Nephron progenitor cell (in vitro differentiated cells): ENCODE measurements at regions not wholly inside any gene's neighbourhood (a gene's known extent, or its start where the extent isn't known, plus 50 kb on each side); places are given as distances from the start of the nearest gene placed in this dataset.

ENCODE experiments used
- DNase-seq: peaks from one replicate; pipeline ENCODE4 v3.0.0; 2021
- H3K27ac Mint-ChIP-seq: 2 replicates; pipeline ENCODE4 v1.8.0; 2021; ENCODE audit warnings: mild to moderate bottlenecking, moderate library complexity, mixed read lengths
- H3K27me3 Mint-ChIP-seq: 2 replicates; pipeline ENCODE4 v1.8.0; 2021; ENCODE audit warnings: mild to moderate bottlenecking, low read depth, mixed read lengths; ENCODE audit not compliant: poor library complexity
- H3K36me3 Mint-ChIP-seq: 2 replicates; pipeline ENCODE4 v1.8.0; 2021; ENCODE audit warnings: low read depth, mixed read lengths
- H3K4me1 Mint-ChIP-seq: 2 replicates; pipeline ENCODE4 v1.8.0; 2021; ENCODE audit warnings: mixed read lengths
- H3K4me3 Mint-ChIP-seq: 2 replicates; pipeline ENCODE4 v1.8.0; 2021; ENCODE audit warnings: mild to moderate bottlenecking, moderate library complexity, mixed read lengths
- H3K9me3 Mint-ChIP-seq: 2 replicates; pipeline ENCODE4 v1.8.0; 2021; ENCODE audit warnings: mild to moderate bottlenecking, moderate library complexity, mixed read lengths
- TF ChIP-seq, protein P1 (sequence below): fragments of 200-600 bp; sonication (generic); IDR thresholded peaks from 2 replicates; pipeline ENCODE4 v1.5.0; 2021; ENCODE audit warnings: antibody characterized with exemption

GRCh38 chr22:49056301-49056700 is 771.4 kb downstream of the BRD1 start:
- TF ChIP-seq, protein P1, sequence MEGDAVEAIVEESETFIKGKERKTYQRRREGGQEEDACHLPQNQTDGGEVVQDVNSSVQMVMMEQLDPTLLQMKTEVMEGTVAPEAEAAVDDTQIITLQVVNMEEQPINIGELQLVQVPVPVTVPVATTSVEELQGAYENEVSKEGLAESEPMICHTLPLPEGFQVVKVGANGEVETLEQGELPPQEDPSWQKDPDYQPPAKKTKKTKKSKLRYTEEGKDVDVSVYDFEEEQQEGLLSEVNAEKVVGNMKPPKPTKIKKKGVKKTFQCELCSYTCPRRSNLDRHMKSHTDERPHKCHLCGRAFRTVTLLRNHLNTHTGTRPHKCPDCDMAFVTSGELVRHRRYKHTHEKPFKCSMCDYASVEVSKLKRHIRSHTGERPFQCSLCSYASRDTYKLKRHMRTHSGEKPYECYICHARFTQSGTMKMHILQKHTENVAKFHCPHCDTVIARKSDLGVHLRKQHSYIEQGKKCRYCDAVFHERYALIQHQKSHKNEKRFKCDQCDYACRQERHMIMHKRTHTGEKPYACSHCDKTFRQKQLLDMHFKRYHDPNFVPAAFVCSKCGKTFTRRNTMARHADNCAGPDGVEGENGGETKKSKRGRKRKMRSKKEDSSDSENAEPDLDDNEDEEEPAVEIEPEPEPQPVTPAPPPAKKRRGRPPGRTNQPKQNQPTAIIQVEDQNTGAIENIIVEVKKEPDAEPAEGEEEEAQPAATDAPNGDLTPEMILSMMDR = no peak
- Mint-ChIP-seq H3K27me3 (peaks cover 39% of the 10 kb centered on the region), H3K4me1 (no peaks in the 10 kb centered on the region), H3K36me3 (no peaks in the 10 kb centered on the region), H3K4me3 (no peak overlapping the region), H3K9me3 (no peaks in the 10 kb centered on the region), H3K27ac (no peak overlapping the region)
- DNase-seq = no peak

DNA sequence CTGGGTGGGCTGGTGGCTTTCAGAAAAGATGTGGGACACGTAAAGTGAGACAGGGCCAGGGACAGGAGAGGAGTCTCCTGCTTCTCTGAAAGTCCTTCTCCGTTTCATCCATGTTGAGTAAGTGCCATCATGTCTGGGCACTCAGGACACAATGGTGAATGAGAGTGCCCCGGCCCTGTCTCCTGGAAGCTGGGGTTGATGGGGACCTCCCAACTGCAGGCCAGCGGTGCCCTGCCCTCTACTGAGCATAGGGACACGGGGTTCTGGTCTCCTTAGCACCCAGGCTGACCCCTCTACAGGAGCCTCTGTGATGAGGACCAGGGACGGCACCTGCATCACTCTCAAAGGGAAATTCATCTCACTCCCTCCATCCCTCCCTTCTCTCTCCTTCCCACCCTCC is 772.3 kb downstream of the BRD1 start:
- Mint-ChIP-seq H3K4me1 (no peaks in the 10 kb centered on the region), H3K27me3 (peaks cover 37% of the 10 kb centered on the region), H3K9me3 (no peaks in the 10 kb centered on the region), H3K36me3 (no peaks in the 10 kb centered on the region), H3K4me3 (no peak overlapping the region), H3K27ac (no peak overlapping the region)
- TF ChIP-seq, protein P1 = no peak
- DNase-seq = no peak

- Mint-ChIP-seq H3K9me3 (no peaks in the 10 kb centered on the region), H3K27me3 (peaks cover 27% of the 10 kb centered on the region), H3K36me3 (no peaks in the 10 kb centered on the region), H3K4me3 (no peak overlapping the region), H3K4me1 (no peaks in the 10 kb centered on the region), H3K27ac (no peak overlapping the region)
- TF ChIP-seq, protein P1 = no peak
- no peak for DNase-seq
Measured at GRCh38 chr22:49053578-49053977, 774.1 kb downstream of the BRD1 start.

DNA sequence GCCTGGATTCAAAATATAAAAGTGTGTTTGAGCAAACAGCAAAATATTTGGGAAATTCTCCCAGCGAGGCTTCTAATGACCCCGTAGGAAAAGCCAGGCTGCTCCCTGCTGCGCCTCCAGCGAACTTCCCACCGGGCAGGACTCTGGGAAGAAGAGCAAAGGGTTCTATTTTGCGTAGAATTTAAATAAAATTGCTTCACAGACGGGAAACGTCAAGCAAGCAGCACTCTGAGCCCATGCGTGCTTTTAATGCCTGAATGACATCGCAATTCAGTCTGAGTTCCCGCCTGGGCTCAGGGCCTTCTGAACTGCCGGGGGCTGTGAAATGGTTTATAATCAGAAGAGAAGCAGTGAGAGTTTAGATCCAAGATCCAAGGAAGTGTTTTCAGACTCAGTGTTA is 775.1 kb downstream of the BRD1 start:
- no peak for DNase-seq
- peak overlapping the region; percentile 82 for H3K4me3 Mint-ChIP-seq

DNA sequence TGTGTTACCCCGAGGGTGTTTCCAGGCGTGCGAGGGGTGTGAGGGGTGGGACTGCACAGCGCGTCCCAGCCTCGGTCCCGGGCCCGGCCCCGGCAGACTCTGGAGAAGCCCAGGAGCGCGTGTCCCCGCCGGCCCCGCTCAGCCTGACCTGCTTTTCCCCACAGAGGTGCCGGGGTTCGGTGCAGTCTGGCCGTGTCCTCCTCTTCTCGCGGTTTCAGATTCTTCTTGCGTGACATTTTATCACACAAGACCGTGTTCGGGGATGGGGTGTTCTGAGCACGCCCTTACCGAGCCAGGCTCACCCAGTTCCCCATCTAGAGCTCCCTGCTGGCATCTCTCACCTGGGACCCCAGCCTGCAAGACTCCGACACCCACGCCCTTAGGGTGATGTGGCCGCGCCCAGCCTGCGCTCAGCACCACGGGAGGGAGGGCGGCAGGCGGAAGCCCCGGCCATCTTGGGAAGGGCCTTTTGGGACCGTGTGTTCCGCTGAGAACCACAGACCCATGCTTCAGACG is 775.6 kb downstream of the BRD1 start:
- TF ChIP-seq, protein P1 = no peak
- peak overlapping the region; percentile 82 for H3K4me3 Mint-ChIP-seq
- H3K4me1 Mint-ChIP-seq = peaks cover 10% of the 10 kb centered on the region
- H3K27ac Mint-ChIP-seq = no peak overlapping the region
- peaks cover 22% of the 10 kb centered on the region for H3K27me3 Mint-ChIP-seq
- no peaks in the 10 kb centered on the region for H3K9me3 Mint-ChIP-seq
- peak; percentile 23 for DNase-seq
- H3K36me3 Mint-ChIP-seq = no peaks in the 10 kb centered on the region

More for the DNA sequence above, 775.1 kb downstream of the BRD1 start:
- no peak overlapping the region for H3K27ac Mint-ChIP-seq
- TF ChIP-seq, protein P1 = no peak
- H3K9me3 Mint-ChIP-seq = no peaks in the 10 kb centered on the region
- H3K27me3 Mint-ChIP-seq = peaks cover 26% of the 10 kb centered on the region
- H3K4me1 Mint-ChIP-seq = peaks cover 5% of the 10 kb centered on the region
- no peaks in the 10 kb centered on the region for H3K36me3 Mint-ChIP-seq

DNA sequence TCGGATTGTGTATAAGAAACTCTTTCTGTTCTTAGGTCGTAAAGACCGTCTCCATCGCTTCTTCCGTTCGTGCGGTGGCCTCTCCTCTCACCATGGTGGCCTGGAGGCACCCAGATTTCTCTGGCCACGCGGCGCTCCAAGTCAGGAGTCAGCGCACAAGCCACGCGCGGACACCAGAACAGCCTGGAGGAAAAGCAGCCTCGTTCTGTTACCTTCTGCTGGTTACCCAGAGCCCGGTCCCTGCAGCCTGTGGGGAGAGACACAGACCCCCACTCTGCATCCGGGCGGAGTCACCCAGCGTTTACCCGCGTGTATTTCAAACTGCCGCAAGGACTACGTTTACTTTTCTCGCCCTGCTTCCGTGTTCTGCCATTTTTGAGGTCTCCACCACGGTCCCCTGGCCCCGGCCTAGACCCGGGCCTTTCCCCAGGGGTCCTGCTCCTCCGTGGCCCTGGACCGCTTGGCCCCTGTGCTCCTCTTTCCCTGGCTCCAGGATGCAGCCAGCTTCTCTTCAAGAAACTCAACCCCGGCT is 776.1 kb downstream of the BRD1 start:
- Mint-ChIP-seq H3K9me3 (no peaks in the 10 kb centered on the region), H3K4me1 (peaks cover 12% of the 10 kb centered on the region), H3K4me3 (peak overlapping the region; percentile 82), H3K27ac (no peak overlapping the region), H3K27me3 (peaks cover 18% of the 10 kb centered on the region), H3K36me3 (no peaks in the 10 kb centered on the region)
- TF ChIP-seq, protein P1 = no peak
- no peak for DNase-seq
